ENCODE measurements at regions not wholly inside any gene's neighbourhood (a gene's known extent, or its start where the extent isn't known, plus 50 kb on each side); places are given as distances from the start of the nearest gene placed in this dataset.

DNA sequence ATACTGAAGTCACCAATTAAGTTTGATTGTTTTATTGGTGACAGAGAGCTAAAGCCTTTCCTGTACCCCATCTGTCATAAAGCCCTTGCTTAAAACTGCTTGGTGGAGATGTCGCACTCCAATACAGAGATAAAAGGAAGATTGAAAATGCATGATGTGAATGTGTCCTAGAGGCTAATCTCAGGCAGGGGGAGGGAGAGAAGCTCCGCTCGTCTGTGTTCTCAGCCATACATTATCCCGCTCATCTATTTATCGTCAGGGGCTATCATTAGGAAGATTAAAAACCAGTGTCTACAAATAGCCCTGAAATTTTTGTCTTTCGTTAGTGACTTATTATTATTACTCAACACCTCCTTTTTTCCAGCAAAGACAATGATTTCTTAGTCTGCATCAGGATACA is 110.3 kb downstream of the CMPK2 start:
- H3K36me3 Mint-ChIP-seq (ENCODE audit: low read depth), result no peaks in the 10 kb centered on the region
- DNase-seq (no peak), ATAC-seq (no peak)
- ChIA-PET CTCF (no interaction called here), POLR2A (no interaction called here)
- no peaks in the 10 kb centered on the region for H3K4me1 Mint-ChIP-seq (ENCODE audit: low read depth)
- no peaks in the 10 kb centered on the region for H3K9me3 Mint-ChIP-seq (ENCODE audit: insufficient read depth)
- no peak overlapping the region for H3K4me3 Mint-ChIP-seq
- H3K27me3 Mint-ChIP-seq (ENCODE audit: low read depth), result peaks cover 11% of the 10 kb centered on the region
- no peak overlapping the region for H3K27ac Mint-ChIP-seq

DNA sequence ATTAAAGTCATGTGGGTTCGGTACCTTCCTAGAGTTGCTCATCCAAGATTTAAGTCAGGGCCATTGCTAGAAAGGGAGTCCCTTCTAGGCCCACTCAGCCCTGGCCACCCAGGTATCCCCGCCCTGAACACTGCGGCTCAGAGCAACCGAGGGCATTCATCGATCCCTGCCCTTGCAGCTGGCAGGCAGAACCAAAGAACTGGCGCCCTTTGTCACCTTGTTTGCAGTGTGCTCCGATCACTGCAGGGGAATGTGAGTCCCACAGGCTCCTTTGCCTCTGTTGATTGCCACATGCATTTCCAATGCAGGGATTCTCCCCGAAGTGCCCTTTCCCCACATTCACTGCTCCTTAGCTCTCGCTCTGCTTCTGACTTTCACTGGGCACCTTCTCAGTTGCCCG is 108.5 kb downstream of the CMPK2 start:
- no peaks in the 10 kb centered on the region for H3K9me3 Mint-ChIP-seq (ENCODE audit: insufficient read depth)
- no peaks in the 10 kb centered on the region for H3K4me1 Mint-ChIP-seq (ENCODE audit: low read depth)
- peaks cover 7% of the 10 kb centered on the region for H3K27me3 Mint-ChIP-seq (ENCODE audit: low read depth)
- CTCF ChIA-PET, result interaction anchor here (1.4 kb wide), 1 partner anchor 15 kb away, joined by 5 read pairs; no protein-coding TSS in a partner anchor
- no peak overlapping the region for H3K4me3 Mint-ChIP-seq
- POLR2A ChIA-PET, result no interaction called here
- ATAC-seq, result no peak
- H3K27ac Mint-ChIP-seq, result no peak overlapping the region
- DNase-seq, result no peak
- no peaks in the 10 kb centered on the region for H3K36me3 Mint-ChIP-seq (ENCODE audit: low read depth)

DNA sequence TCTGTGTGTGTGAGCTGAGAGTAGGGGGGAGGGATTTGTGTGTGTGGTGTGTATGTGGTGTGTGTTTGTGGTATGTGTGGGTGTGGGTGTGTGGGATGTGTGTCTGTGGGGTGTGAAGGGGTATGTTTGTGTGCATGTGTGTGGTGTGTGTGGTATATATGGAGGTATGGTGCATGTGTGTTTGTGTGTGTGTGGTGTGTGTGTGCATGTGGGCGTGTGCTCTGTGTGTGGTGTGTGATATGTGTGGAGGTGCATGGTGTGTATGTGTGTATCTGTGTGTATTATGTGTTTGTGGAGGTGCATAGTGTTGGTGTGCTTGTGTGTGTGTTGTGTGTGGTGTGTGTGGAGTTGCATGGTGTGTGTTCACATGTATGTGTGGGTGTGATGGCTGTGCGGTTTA is 106.0 kb downstream of the CMPK2 start:
- ChIA-PET POLR2A (no interaction called here), CTCF (no interaction called here)
- H3K4me1 Mint-ChIP-seq (ENCODE audit: low read depth), result no peaks in the 10 kb centered on the region
- no peak for DNase-seq
- no peaks in the 10 kb centered on the region for H3K36me3 Mint-ChIP-seq (ENCODE audit: low read depth)
- H3K9me3 Mint-ChIP-seq (ENCODE audit: insufficient read depth), result no peaks in the 10 kb centered on the region
- H3K27me3 Mint-ChIP-seq (ENCODE audit: low read depth), result no peaks in the 10 kb centered on the region
- ATAC-seq, result no peak
- no peak overlapping the region for H3K4me3 Mint-ChIP-seq
- H3K27ac Mint-ChIP-seq, result no peak overlapping the region

DNA sequence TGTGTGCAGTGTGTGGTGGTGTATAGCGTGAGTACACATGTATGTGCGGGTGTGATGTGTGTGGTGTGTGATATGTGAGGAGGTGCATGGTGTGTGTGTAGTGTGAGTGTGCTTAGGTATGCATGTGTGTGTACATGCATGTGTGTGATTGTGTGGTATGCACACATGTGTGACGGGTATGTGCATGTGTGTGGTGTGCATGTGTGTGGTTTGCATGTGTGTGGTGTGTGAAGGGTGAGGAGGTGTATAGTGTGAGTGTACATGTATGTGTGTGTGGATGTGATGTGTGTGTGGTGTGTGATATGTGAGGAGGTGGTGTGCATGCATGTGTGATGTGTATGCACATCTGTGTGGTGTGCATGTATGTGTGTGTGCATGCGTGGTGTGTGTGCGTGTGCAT is 105.6 kb downstream of the CMPK2 start:
- Mint-ChIP-seq H3K9me3 (ENCODE audit: insufficient read depth) (no peaks in the 10 kb centered on the region), H3K27ac (no peak overlapping the region), H3K4me3 (no peak overlapping the region), H3K4me1 (ENCODE audit: low read depth) (no peaks in the 10 kb centered on the region), H3K36me3 (ENCODE audit: low read depth) (no peaks in the 10 kb centered on the region), H3K27me3 (ENCODE audit: low read depth) (no peaks in the 10 kb centered on the region)
- POLR2A ChIA-PET, result no interaction called here
- CTCF ChIA-PET, result interaction anchor here (0.9 kb wide), 1 partner anchor 13 kb away, joined by 4 read pairs; no protein-coding TSS in a partner anchor
- ATAC-seq (no peak), DNase-seq (no peak)

DNA sequence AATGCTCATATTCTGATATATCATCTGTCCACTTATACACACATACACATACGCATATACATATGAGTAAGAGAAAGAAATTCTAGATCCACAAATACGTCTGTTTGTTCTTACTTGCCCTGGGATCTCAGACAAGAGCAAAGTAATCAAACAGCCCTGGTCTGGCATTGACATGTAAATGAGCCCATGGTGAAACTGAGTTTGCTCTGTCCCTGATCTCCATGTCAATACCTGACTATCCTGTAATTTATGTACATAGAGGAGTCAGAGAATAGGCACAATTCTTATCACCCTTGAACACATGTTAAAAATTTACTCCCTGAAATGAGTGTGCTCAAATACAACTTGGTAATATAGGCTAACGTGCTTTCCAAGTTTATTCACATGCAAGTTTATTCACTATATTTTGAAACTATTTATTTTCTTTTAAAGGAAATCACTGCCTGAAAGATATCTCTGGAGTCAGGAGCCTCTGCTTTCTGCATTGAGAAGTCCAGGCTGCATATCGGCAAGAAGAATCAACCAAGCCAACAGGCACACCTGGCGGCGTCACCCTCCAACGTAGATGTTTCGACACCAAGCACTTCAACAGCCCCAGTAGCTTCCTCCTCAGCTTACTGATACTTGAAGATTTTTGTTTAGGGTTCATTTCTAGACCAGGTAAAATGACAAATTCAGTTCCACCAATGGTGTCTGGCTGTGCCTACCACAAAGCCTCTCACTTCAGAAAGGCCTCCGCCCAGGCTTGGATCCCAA is 100.6 kb downstream of the CMPK2 start:
- ATAC-seq (no peak), DNase-seq (no peak)
- H3K27me3 Mint-ChIP-seq (ENCODE audit: low read depth), result no peaks in the 10 kb centered on the region
- no peak overlapping the region for H3K27ac Mint-ChIP-seq
- no peaks in the 10 kb centered on the region for H3K9me3 Mint-ChIP-seq (ENCODE audit: insufficient read depth)
- H3K36me3 Mint-ChIP-seq (ENCODE audit: low read depth), result no peaks in the 10 kb centered on the region
- no peak overlapping the region for H3K4me3 Mint-ChIP-seq
- ChIA-PET POLR2A (interaction anchor here (0.7 kb wide), 1 partner anchor 26 kb away, joined by 3 read pairs; no protein-coding TSS in a partner anchor), CTCF (no interaction called here)
- no peaks in the 10 kb centered on the region for H3K4me1 Mint-ChIP-seq (ENCODE audit: low read depth)

DNA sequence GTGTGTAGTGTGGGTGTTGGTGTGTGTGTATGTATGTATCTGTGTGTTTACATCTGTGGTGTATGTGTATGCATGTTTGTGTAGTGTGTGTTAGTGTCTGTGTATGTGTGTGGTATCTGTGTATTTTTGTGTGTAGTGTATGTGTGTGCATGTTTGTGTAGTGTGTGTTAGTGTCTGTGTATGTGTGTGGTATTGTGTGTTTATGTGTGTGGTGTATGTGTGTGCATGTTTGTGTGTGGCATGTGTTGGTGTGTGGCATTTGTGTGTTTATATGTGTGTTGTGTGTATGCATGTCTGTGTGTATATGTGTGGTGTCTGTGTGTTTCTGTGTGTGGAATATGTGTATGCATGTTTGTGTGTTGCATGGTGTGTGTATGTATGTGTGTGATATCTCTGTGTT is 96.4 kb downstream of the CMPK2 start:
- no peaks in the 10 kb centered on the region for H3K9me3 Mint-ChIP-seq (ENCODE audit: insufficient read depth)
- H3K27me3 Mint-ChIP-seq (ENCODE audit: low read depth), result peaks cover 15% of the 10 kb centered on the region
- H3K27ac Mint-ChIP-seq, result no peak overlapping the region
- ATAC-seq (no peak), DNase-seq (no peak)
- ChIA-PET POLR2A (no interaction called here), CTCF (no interaction called here)
- no peak overlapping the region for H3K4me3 Mint-ChIP-seq
- peaks cover 8% of the 10 kb centered on the region for H3K4me1 Mint-ChIP-seq (ENCODE audit: low read depth)
- no peaks in the 10 kb centered on the region for H3K36me3 Mint-ChIP-seq (ENCODE audit: low read depth)

DNA sequence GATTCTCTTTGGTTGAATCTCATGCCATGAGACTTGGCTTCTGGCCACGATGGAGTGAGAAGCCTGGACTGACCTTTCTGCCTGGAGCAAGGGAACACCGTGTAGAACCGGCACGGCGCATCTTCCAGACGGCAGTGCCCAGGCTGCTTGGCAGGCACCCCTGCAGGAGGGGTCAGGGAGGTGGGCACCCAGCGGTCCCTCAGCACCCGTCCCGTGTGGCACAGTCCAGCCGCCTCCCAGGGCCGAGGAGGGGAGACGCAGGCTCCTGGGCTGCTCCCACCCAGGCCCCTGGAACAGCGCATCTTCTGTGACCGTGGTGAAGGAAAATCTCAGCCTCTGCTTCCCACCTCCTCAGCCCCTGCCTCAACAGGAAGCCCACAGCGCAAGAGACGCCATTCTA is 95.7 kb downstream of the CMPK2 start:
- Mint-ChIP-seq H3K4me3 (no peak overlapping the region), H3K27ac (no peak overlapping the region), H3K9me3 (ENCODE audit: insufficient read depth) (no peaks in the 10 kb centered on the region), H3K27me3 (ENCODE audit: low read depth) (peaks cover 15% of the 10 kb centered on the region), H3K36me3 (ENCODE audit: low read depth) (no peaks in the 10 kb centered on the region), H3K4me1 (ENCODE audit: low read depth) (peaks cover 8% of the 10 kb centered on the region)
- ATAC-seq (no peak), DNase-seq (no peak)
- CTCF ChIA-PET, result no interaction called here
- POLR2A ChIA-PET, result no interaction called here

DNA sequence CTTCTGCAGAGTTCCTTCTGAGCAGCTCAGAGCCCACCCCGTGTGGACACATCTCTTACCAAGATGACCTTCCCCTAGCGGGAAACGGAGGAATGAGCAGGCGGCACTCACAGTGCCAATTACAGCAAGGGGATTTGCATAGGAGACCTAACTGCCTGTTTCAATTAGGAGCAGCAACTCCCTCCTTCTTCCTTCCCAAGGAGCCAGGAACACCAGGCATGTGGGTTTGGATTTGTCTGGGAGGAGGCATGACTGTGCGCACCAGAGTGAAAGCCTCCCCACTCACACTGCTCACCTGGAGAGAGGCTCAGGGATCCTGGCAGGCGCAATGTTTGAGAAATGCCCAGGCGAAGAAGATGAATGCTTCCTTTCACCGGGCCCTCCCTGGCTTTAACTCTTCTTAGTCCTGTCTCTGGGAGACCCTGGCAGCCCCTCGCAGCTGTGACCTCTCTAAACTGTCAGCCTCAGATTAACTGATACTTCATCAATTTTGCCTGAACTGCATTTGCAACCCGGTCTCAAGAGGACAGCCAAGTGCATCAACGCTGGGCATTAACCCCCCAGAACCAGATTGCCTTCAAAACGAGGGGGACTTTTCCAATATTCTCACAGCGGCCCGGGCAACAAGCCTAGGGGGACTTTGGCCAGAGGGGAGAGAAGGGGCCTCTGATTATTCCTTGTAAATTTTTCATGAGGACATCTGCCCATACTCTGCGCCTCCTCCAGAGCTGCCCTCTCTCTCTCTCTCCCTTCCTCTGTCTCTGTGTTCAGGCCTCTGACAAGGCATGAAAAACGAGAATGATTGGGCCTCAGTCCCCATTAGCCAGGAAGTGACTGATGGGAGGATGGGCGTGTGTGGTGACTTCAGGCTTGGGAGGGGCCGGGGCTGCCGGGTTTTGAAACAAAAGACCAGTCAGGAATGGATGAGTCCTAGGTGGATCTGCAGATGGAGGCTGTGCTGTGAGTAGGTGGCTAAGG is 93.8 kb downstream of the CMPK2 start:
- no peak overlapping the region for H3K4me3 Mint-ChIP-seq
- peaks cover 15% of the 10 kb centered on the region for H3K27me3 Mint-ChIP-seq (ENCODE audit: low read depth)
- POLR2A ChIA-PET, result no interaction called here
- H3K27ac Mint-ChIP-seq, result no peak overlapping the region
- DNase-seq, result no peak
- CTCF ChIA-PET, result interaction anchor here (0.9 to 1.8 kb wide), 6 partner anchors 11 to 29 kb away, joined by 3 to 7 read pairs (median 4); no protein-coding TSS in a partner anchor
- no peaks in the 10 kb centered on the region for H3K9me3 Mint-ChIP-seq (ENCODE audit: insufficient read depth)
- H3K4me1 Mint-ChIP-seq (ENCODE audit: low read depth), result peaks cover 8% of the 10 kb centered on the region
- no peaks in the 10 kb centered on the region for H3K36me3 Mint-ChIP-seq (ENCODE audit: low read depth)
- no peak for ATAC-seq

DNA sequence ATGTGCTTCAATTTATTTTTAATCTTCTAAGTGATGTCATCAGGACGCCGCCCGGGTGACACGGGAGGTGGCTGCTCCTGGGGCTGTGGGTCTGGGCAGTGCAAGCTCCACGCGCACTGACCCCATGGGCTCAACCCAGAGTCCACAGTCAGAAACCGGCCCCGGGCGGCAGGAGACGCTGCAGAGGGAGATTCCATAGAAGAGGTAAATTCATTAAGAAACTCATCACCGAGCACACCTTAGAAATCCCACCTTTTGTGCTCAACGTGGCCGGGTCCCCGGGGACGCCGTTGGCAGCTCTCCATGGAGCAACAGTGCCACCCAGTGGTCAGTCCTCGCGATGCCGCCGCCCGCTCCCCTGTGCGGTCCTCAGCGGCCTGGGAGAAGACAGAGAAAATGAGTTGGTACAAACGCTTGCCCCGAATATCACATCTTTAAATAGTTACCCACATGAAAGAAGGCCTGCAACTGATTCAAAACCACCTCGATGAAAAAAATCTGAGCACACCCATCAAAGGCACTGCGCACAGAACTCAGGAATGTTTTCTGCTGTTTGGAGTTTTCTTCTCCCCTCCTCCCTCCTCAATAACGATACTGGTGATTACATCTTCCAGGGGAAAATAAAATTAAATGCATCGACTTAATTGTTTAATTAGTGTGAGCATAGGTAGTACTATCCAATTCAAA is 92.6 kb downstream of the CMPK2 start:
- Mint-ChIP-seq H3K4me3 (no peak overlapping the region), H3K4me1 (ENCODE audit: low read depth) (peaks cover 8% of the 10 kb centered on the region), H3K9me3 (ENCODE audit: insufficient read depth) (no peaks in the 10 kb centered on the region), H3K27ac (no peak overlapping the region), H3K27me3 (ENCODE audit: low read depth) (peaks cover 15% of the 10 kb centered on the region), H3K36me3 (ENCODE audit: low read depth) (no peaks in the 10 kb centered on the region)
- ChIA-PET POLR2A (no interaction called here), CTCF (interaction anchor here (0.6 to 1.8 kb wide), 10 partner anchors 11 to 184 kb away, joined by 3 to 7 read pairs (median 4); no protein-coding TSS in a partner anchor)
- peak; percentile 78 for DNase-seq
- ATAC-seq, result peak; percentile 94

DNA sequence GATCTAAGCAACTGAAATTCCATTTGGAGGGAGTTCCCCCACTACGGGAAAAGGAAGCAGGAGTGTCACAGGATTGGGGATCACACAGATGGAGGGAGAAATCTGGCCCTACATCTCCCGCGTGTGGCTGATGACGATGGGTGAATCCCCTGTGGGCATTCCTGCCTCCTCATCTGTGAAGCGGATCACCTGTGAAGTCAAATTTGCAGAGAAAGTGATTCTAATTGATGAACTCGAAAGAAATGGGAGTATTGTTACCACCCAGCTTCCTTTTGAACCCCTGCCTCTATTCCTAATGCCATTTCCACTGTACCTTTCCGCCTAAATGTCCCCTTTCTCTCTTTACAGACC is 92.0 kb downstream of the CMPK2 start:
- Mint-ChIP-seq H3K9me3 (ENCODE audit: insufficient read depth) (no peaks in the 10 kb centered on the region), H3K36me3 (ENCODE audit: low read depth) (no peaks in the 10 kb centered on the region), H3K4me3 (no peak overlapping the region), H3K27me3 (ENCODE audit: low read depth) (peaks cover 15% of the 10 kb centered on the region), H3K27ac (no peak overlapping the region), H3K4me1 (ENCODE audit: low read depth) (peaks cover 8% of the 10 kb centered on the region)
- CTCF ChIA-PET, result interaction anchor here (1.2 to 1.4 kb wide), 4 partner anchors 13 to 19 kb away, joined by 3 to 4 read pairs (median 4); no protein-coding TSS in a partner anchor
- ATAC-seq (no peak), DNase-seq (no peak)
- POLR2A ChIA-PET, result no interaction called here

DNA sequence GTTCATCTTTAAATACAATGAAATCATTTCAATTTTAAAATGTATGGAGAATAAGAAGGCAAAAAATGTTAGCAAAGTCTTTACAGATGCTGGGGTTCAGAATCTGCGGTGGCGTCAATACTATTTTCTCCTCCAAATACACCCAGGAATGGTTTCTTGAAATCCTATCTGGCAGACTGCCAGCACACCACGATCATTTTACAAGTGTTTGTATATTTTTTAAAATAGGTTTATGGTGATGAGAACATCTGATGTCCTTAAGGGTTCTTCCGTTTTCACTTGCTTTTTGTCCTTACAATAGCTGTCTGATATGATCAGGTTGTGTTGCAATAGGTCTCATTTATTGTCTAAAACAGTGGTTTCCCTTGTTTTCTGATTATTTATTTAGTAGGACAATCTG is 89.6 kb downstream of the CMPK2 start:
- no peak for DNase-seq
- Mint-ChIP-seq H3K4me3 (no peak overlapping the region), H3K4me1 (ENCODE audit: low read depth) (peaks cover 17% of the 10 kb centered on the region), H3K36me3 (ENCODE audit: low read depth) (no peaks in the 10 kb centered on the region), H3K27me3 (ENCODE audit: low read depth) (peaks cover 17% of the 10 kb centered on the region), H3K27ac (no peak overlapping the region), H3K9me3 (ENCODE audit: insufficient read depth) (no peaks in the 10 kb centered on the region)
- ATAC-seq, result no peak
- ChIA-PET POLR2A (no interaction called here), CTCF (no interaction called here)

DNA sequence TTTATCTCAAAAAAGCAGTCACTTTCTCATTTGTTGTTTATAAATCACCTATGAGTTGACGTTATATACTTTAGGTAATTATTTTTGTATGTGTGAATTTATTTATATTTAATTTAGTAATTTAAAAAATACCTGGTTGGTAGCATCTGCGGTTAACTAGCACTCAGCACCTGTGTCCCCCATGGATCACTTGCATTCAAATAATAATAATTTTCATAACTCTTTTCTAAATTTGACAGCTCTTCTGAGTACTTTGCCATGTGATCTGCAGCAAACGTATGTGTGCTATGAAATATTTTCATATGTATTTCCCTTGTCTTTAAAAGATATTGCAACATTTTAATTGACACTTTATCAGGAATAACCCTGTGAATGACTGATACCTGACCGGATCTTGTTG is 88.1 kb downstream of the CMPK2 start:
- H3K36me3 Mint-ChIP-seq (ENCODE audit: low read depth), result no peaks in the 10 kb centered on the region
- ATAC-seq (no peak), DNase-seq (no peak)
- H3K27ac Mint-ChIP-seq, result no peak overlapping the region
- H3K9me3 Mint-ChIP-seq (ENCODE audit: insufficient read depth), result no peaks in the 10 kb centered on the region
- peaks cover 18% of the 10 kb centered on the region for H3K4me1 Mint-ChIP-seq (ENCODE audit: low read depth)
- peaks cover 12% of the 10 kb centered on the region for H3K27me3 Mint-ChIP-seq (ENCODE audit: low read depth)
- CTCF ChIA-PET, result no interaction called here
- no peak overlapping the region for H3K4me3 Mint-ChIP-seq
- POLR2A ChIA-PET, result no interaction called here

Data from activated CD8-positive, alpha-beta T cell treated with anti-CD3 and anti-CD28 coated beads, Interleukin-2, amount 10 ng/mL, durations not matched to agents 7 days and 5 days (primary cell).